Motor neuron (in vitro differentiated cells): ENCODE measurements at regions not wholly inside any gene's neighbourhood (a gene's known extent, or its start where the extent isn't known, plus 50 kb on each side); places are given as distances from the start of the nearest gene placed in this dataset.
A peak's percentile ranks its signal among the peaks of the same experiment; 100 is the strongest.

Source experiments
- ATAC-seq, 8 experiments: fragments of 200-7000 bp; cut with Tn5 transposase; replicated peaks in 6 of 8; 2 replicates each; pipeline ENCODE4 v1.8.0; 2021; ENCODE audit warnings: mild to moderate bottlenecking in 8 of 8, moderate library complexity in 8 of 8
- H3K27ac ChIP-seq, 2 donors: fragments of 250-450 bp; sonication (Bioruptor Pico); 2 replicates each; pipeline ENCODE4 v1.9.0; 2021; ENCODE audit warnings: antibody characterized with exemption in 2 of 2, mild to moderate bottlenecking in 2 of 2, moderate library complexity in 1 of 2
- H3K4me1 ChIP-seq, 2 donors: fragments of 250-450 bp; sonication (Bioruptor Pico); replicated peaks in 1 of 2; 2 replicates each; pipeline ENCODE4 v1.6.1; 2021; ENCODE audit warnings: antibody characterized with exemption in 2 of 2, mild to moderate bottlenecking in 2 of 2, moderate library complexity in 1 of 2
- H3K4me3 ChIP-seq, 5 donors: fragments of 250-450 bp; sonication (Bioruptor Pico); 2 replicates each; pipeline ENCODE4 v1.9.0; 2021; ENCODE audit warnings: antibody characterized with exemption in 5 of 5, mild to moderate bottlenecking in 5 of 5, moderate library complexity in 4 of 5
- WGBS, 10 experiments: fragments of 450-650 bp; shearing (Covaris generic); methylation state at CpG; one replicate each; pipeline ENCODE4 v1.0.0; 2022; 5-methylcytosine and 5-hydroxymethylcytosine counted together
- in situ Hi-C, 9 experiments: fragments of 400-800 bp; cut with MboI; loops; one replicate each; pipeline ENCODE4 v1.15.0; 2021; ENCODE audit warnings: low sequenced_read_pairs in 9 of 9, low pct_unique_long_range_greater_than_20kb in 2 of 9; ENCODE audit not compliant: unreplicated experiment in 9 of 9

DNA sequence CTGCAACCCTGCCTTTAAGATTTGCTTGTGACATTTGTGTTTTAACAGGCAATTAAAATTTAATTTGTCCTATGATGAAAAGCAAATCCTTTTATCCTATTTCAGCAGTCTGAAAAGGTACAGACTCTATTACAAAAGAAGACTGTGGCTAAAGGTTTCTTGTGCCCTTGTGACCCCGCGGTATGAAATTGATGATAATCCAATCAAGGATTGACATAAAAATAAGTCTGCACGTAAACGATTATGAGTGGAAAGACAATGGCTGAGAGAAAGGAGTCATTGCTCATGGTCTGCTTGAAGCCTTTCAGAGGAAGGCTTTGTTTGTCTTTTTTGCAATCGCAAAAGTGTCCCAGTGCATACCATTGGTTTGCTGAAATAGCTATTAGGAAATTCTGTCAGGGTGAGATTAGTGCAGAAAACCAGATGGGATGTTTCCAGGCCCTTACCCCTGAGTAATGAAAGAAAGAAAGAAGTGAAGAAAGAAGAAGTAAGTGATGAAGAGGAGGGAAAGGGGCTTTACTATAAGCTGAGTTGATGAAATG, 867.8 kb upstream of the CDH8 start:
- Histone ChIP-seq H3K27ac (no peak overlapping the region), H3K4me3 (no peak overlapping the region), H3K4me1 (peaks cover 0 to 3% of the 10 kb centered on the region in 2 donors)
- ATAC-seq = no peak
- WGBS, 10 experiments = 7 to 95% (median 76%) methylated on average over 2 to 5 of the region's 5 CpGs; no CpG with 5 or more reads in 1 of the 10 experiments
- in situ Hi-C loops = no loop called here

DNA sequence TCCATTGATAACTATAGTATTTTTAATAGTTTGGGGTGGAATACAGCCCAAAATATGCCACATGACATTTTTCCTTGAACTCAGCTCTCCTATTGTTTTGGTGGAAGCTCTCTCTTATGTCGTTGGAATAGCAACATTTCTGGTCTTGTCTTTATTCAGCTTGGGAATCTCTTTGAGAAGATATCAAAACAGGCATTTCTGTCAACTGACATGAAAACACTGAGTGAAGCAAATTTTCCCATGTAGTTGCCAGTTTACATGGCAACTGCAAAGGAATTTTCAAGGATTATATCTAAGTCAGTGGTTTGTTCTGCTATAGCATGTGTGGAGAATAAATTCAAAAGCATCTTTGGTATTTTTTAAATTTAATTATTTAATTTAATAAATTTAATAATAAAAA, 863.5 kb upstream of the CDH8 start:
- no peak overlapping the region for H3K4me3 ChIP-seq
- 0 to 83% (median 14%) methylated on average over 1 of the region's 1 CpG; no CpG with 5 or more reads in 3 of the 10 experiments for WGBS, 10 experiments
- ATAC-seq = no peak
- H3K4me1 ChIP-seq = peaks cover 0 to 3% of the 10 kb centered on the region in 2 donors
- H3K27ac ChIP-seq = no peak overlapping the region
- in situ Hi-C loops = no loop called here

DNA sequence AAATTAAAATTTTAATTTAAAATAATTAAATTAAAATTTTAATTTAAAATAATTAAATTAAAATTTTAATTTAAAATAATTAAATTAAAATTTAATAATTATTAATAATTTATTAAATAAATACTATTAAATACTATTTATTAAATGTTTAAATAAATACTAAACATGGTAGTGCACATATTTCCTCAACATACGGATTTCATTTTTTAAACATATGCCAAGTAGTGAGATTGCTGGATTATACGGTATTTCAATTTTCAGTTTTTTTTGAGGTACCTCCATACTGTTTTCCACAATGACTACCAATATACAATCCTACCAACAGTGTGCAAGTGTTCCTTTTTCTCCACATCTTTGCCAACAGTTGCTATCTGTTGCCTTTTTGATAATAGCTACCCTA, 852.9 kb upstream of the CDH8 start:
- ATAC-seq = no peak
- Histone ChIP-seq H3K27ac (no peak overlapping the region), H3K4me3 (no peak overlapping the region), H3K4me1 (no peaks in the 10 kb centered on the region)
- in situ Hi-C loops = no loop called here
- WGBS, 10 experiments = 57 to 100% (median 96%) methylated on average over 2 of the region's 2 CpGs; no CpG with 5 or more reads in 1 of the 10 experiments

DNA sequence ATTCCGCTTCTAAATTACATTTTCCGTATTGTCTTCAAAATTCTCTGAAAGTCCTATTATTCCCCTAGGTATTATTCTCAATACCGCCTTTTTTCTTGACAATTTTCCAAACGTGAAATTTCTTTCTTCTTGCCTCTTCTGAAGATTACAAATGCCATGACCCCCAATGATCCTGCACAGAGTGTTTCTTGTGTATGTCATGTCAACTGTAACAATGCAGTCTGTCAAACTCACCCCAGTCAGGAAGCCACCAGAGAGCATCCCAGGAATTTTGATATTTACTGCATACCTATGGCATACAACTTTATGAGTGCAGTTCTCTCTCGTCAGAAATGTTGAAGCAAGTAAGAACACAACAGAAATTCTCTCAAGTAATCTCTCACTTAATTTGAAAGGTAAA, 847.3 kb upstream of the CDH8 start:
- in situ Hi-C loops = no loop called here
- ATAC-seq = no peak
- Histone ChIP-seq H3K4me3 (no peak overlapping the region), H3K27ac (no peak overlapping the region), H3K4me1 (no peaks in the 10 kb centered on the region)
- 44 to 100% (median 71%) methylated on average over 2 to 5 of the region's 5 CpGs for WGBS, 10 experiments

DNA sequence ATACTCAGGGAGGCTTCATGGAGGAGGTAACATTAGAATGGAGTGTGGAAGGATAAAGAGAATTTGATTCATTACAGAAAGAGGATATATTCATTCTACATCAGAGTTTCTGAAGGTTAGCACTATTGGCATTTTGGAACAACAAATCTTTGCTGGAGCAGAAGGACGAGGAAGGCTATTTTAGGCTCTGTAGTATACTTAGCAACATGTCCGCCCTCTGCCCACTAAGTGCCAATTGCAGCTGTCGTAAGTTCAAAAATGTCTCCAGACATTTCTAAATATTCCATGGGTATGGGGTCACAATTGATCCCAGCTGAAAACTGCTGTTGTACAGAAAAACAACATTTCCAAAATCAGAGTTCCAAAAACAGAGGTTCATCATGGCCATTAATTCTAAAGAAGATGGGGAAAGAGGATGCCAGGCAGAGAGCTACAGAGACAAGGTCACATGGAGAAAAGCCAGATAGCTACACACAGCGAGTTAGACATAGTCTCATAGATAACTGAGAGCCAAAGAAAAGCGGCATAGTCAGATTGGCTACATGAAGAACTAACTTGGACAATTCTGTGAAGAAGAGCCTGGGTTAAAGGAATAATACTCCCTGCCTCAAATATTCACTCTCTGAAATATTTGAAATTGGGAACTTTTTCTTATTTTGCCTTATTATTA, 846.4 kb upstream of the CDH8 start:
- H3K27ac ChIP-seq = no peak overlapping the region
- WGBS, 10 experiments = 8 to 100% (median 93%) methylated on average over 1 to 5 of the region's 5 CpGs; no CpG with 5 or more reads in 1 of the 10 experiments
- H3K4me3 ChIP-seq = no peak overlapping the region
- H3K4me1 ChIP-seq = no peaks in the 10 kb centered on the region
- no peak for ATAC-seq
- in situ Hi-C loops = no loop called here

DNA sequence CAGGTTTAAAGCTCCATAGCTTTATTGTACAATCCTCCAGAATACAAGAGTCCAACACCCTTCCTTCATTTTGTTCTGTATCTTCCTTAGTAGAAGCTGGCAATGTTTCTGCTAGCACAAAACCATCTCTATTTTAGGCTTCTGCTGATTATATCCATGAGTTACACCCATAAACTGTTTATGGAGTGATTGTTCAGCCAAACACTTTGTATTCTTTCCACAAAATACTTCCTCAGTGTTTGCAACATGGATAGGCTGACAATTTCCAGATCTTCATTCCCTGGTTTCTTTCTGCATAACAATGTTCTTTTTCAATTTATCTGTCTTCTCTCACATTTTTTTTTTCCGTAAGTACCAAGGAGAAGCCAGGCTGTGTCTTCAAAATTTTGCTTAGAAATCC, 839.9 kb upstream of the CDH8 start:
- ATAC-seq = no peak
- no peaks in the 10 kb centered on the region for H3K4me1 ChIP-seq
- 0 to 100% (median 86%) methylated on average over 1 of the region's 1 CpG; no CpG with 5 or more reads in 1 of the 10 experiments for WGBS, 10 experiments
- in situ Hi-C loops = no loop called here
- no peak overlapping the region for H3K27ac ChIP-seq
- no peak overlapping the region for H3K4me3 ChIP-seq

DNA sequence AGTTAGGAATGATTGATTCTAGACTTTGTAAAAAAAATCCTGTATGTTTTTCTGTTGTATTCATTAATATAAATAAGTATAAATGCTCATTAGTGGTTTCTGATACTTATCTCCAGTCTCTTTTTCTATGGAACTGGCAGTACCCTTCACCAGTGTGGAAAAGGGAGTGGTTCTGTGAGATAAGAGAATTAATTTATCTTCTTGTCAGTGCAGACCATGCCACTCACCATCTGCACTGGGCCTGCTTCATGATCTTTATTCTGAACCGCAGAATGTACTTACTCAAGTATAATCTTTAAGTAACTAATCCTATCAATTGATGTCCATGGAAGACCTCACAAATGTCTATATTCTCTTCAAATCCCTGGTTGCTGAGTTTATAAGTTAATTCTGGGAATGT, 836.1 kb upstream of the CDH8 start:
- no peak for ATAC-seq
- no peak overlapping the region for H3K4me3 ChIP-seq
- H3K4me1 ChIP-seq = peaks cover 5 to 18% of the 10 kb centered on the region in 2 donors
- no peak overlapping the region for H3K27ac ChIP-seq
- WGBS, 10 experiments = 11 to 100% (median 86%) methylated on average over 1 of the region's 1 CpG; no CpG with 5 or more reads in 3 of the 10 experiments
- in situ Hi-C loops = no loop called here

DNA sequence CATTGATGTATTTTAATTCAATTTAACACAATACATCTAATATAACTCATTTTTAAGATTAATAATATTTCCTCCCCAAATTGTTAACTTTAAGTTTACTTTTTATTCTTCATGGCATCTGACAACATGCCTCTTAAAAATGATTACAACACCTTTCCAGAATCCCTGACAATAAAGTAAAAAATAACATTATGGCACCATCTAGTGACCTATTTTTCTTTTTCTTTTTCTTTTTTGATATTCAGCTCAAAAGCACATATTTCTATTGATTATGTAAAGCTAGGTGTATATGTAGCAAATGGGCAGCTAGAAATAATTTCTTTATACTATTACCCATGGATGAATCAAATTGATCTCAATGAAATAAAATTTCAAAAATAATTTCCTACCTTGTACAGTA, 834.3 kb upstream of the CDH8 start:
- no peak for ATAC-seq
- Histone ChIP-seq H3K4me1 (peaks cover 5 to 18% of the 10 kb centered on the region in 2 donors), H3K27ac (no peak overlapping the region), H3K4me3 (no peak overlapping the region)
- in situ Hi-C loops = no loop called here

DNA sequence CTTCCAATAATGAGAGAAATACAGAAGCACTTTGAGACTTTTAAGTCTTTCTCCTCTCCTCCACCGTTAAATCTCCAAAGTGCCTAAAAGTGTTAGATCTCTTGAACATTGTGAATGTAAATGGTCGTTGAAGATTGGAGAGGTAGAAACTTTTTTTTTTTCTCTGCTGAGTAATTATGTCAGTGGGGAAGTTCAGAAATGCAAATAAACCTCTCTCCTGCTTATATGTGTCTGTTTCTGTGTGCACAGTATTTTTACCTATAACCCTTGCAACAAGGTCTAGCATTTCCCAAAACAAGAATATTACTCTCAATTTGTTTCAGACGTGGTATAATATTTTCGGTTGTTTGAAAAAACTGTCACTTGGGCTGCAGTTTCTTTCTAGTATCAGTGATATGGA, 833.6 kb upstream of the CDH8 start:
- ATAC-seq = no peak
- in situ Hi-C loops = no loop called here
- peaks cover 5 to 18% of the 10 kb centered on the region in 2 donors for H3K4me1 ChIP-seq
- no peak overlapping the region for H3K27ac ChIP-seq
- WGBS, 10 experiments = 0 to 90% (median 58%) methylated on average over 1 to 4 of the region's 4 CpGs; no CpG with 5 or more reads in 1 of the 10 experiments
- H3K4me3 ChIP-seq = no peak overlapping the region

DNA sequence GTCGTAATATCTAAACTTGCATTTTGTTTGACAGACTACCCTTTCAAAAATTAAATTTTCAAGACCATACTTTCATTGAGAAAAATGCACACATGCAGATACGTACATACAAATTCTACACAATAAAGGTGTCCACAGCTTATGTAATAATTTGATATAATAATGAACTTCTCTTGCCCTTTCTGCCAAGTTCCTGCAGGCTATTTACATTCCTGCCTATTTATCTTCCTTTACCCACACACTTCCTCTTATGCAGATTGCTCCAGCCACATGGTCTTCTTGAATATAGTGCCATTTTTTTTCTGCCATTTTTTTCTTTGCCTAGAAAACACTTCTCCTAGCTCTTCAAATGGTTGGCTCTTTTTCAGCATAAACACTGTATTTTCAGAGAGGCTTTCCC, 826.9 kb upstream of the CDH8 start:
- Histone ChIP-seq H3K4me1 (no peaks in the 10 kb centered on the region), H3K27ac (no peak overlapping the region), H3K4me3 (no peak overlapping the region)
- ATAC-seq = peak in 1 of 8 experiments; percentile 96
- 14 to 100% (median 65%) methylated on average over 1 to 2 of the region's 2 CpGs; no CpG with 5 or more reads in 1 of the 10 experiments for WGBS, 10 experiments
- in situ Hi-C loops = no loop called here

DNA sequence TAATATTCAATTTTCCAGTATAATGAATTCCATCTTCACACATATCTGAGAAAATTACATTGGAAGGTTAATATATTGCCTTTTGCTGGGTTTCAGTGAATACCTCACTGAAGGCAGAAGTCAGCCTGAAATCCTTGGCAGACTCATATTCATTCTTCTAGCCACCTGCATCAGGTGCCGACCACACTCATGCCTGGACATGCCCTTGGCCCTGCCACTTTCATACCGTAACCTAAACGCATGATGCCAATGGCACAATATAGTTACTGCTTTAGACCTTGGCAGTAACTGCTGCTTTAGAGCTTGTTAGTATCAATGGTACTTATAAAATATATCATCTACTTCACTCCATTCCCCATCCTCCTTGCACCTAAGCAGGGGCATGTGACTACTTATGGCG, 817.6 kb upstream of the CDH8 start:
- Histone ChIP-seq H3K4me3 (no peak overlapping the region), H3K27ac (no peak overlapping the region), H3K4me1 (no peaks in the 10 kb centered on the region)
- WGBS, 10 experiments = 0 to 100% (median 90%) methylated on average over 1 to 4 of the region's 4 CpGs; no CpG with 5 or more reads in 3 of the 10 experiments
- in situ Hi-C loops = no loop called here
- ATAC-seq = no peak

DNA sequence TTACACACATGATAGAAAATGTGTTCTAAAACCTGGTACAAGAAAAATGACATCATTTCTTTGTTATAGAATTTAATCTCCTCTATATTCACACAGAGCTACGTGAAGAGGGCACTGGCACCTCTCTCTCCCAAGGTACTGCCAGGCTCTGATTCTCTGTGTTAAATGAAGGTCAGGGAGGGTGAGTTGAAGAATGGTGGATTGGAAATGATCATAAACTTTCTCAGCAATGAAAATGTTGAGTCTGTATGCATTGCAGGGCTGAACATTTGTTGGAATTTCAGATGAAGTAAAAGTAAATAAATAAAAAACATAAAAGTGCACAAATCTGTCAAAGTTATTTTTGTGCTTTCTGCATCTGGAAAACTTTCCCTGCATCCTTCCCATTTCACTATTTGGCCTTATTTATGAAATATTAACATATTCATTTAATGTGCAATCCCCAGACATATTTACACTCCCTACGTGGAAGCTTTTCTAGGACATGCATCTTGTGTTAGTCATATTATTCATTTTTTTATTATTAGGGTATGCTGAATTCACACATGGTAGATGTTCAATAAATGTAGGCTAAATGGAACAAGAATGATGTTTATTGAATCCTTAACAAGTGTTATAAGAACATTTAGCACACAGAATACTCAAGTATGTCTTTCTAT, 810.3 kb upstream of the CDH8 start:
- Histone ChIP-seq H3K4me1 (no peaks in the 10 kb centered on the region), H3K4me3 (no peak overlapping the region), H3K27ac (no peak overlapping the region)
- ATAC-seq = peak in 2 of 8 experiments; percentile 28 to 92
- in situ Hi-C loops = no loop called here
- 0 to 100% (median 68%) methylated on average over 1 to 2 of the region's 2 CpGs for WGBS, 10 experiments

DNA sequence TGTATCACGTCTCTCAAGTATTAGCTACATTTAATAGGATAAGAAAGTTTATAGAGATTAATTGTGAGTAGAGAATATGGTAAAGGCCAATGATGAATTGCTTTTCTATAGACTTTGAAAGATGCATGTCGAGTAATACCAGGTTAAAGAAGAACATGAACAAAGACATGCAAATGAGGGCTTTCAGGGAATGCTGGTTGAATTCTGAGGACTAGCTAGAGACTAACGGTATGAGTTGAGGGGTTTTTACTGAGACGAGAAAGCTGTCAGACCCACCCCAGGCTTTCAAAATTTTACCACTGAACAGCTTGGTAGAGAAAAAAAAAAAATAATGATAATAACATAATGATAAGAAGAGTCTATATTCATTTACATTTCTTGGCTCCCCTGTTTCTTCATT, 796.0 kb upstream of the CDH8 start:
- ATAC-seq = no peak
- no peak overlapping the region for H3K27ac ChIP-seq
- in situ Hi-C loops = no loop called here
- peaks cover 24 to 53% of the 10 kb centered on the region in 2 donors for H3K4me1 ChIP-seq
- H3K4me3 ChIP-seq = no peak overlapping the region
- WGBS, 10 experiments = 7 to 62% (median 20%) methylated on average over 1 to 4 of the region's 4 CpGs; no CpG with 5 or more reads in 1 of the 10 experiments
